ENCODE measurements at regions not wholly inside any gene's neighbourhood (a gene's known extent, or its start where the extent isn't known, plus 50 kb on each side); places are given as distances from the start of the nearest gene placed in this dataset.
A peak's percentile ranks its signal among the peaks of the same experiment; 100 is the strongest.
"Not testable (repeated sequence)": the region's sequence is repeated elsewhere in the genome, so short reads cannot be mapped to it uniquely, and the experiment has no call there.

DNA sequence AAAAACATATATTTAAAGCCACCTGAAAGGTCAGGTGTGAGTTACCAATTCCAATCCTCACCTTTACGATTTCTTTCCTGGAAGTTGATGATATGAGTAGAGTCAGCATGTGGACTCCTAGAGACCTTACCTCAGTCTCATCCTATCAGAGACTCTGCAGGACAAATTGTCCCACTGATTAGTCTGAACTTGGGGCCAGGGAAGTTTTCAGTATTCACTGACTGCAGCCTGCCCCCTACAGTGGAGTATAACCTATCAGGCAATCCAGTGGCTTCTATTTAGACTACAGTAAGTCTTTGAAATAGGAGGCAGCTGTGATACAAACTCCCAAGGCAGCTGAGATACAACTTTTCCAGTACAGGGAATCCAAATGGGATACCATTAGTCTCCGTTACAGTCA, 449.4 kb upstream of the CDH10 start:
- DNase-seq, result no peak
- in situ Hi-C loops (cut with MboI; ENCODE audit: low pct_unique_long_range_greater_than_20kb, low sequenced_read_pairs), result no loop called here

- in situ Hi-C loops (cut with MboI; ENCODE audit: low pct_unique_long_range_greater_than_20kb, low sequenced_read_pairs), result no loop called here
- no peak for DNase-seq
Measured at GRCh38 chr5:25091921-25092320, 447.1 kb upstream of the CDH10 start.

- in situ Hi-C loops (cut with MboI; ENCODE audit: low pct_unique_long_range_greater_than_20kb, low sequenced_read_pairs), result no loop called here
- DNase-seq, result no peak
Measured at GRCh38 chr5:25090854-25091253, 446.1 kb upstream of the CDH10 start.

DNA sequence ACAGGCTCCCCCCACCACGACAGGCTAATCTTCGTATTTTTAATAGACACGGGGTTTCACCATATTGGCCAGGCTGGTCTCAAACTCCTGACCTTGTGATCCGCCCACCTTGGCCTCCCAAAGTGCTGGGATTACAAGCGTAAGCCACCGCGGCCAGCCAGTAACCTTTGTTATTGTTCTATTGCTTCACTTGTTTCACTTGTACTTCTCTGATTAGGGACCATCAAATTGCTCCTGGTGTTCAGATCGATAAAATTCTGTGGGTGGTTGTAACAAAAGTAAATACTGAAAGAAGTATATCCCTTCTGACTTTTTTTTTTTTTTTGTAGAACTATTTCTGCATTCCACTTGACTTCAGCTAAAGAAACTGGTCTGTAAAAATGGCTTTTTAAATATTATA, 445.5 kb upstream of the CDH10 start:
- in situ Hi-C loops (cut with MboI; ENCODE audit: low pct_unique_long_range_greater_than_20kb, low sequenced_read_pairs), result no loop called here

DNA sequence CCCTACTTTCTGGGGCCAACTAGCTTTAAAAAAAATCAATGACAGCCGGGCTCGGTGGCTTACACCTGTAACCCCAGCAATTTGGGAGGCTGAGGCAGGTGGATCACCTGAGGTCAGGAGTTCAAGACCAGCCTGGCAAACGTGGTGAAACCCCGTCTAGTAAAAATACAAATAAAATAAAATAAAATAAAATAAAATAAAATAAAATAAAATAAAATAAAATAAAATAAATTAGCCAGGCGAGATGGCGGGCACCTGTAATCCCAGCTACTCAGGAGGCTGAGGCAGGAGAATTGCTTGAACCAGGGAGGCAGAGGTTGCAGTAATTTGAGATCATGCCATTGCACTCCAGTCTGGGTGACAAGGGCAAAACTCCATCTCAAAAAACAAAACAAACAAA, 443.9 kb upstream of the CDH10 start:
- DNase-seq; in situ Hi-C loops (cut with MboI; ENCODE audit: low pct_unique_long_range_greater_than_20kb, low sequenced_read_pairs): not testable (repeated sequence)

More for the DNA sequence above, 445.5 kb upstream of the CDH10 start:
- no peak for DNase-seq

DNA sequence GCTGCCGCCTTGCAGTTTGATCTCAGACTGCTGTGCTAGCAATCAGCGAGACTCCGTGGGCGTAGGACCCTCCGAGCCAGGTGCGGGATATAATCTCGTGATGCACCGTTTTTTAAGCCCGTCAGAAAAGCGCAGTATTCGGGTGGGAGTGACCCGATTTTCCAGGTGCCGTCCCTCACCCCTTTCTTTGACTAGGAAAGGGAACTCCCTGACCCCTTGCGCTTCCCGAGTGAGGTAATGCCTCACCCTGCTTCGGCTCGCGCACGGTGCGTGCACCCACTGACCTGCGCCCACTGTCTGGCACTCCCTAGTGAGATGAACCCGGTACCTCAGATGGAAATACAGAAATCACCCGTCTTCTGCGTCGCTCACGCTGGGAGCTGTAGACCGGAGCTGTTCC, 438.5 kb upstream of the CDH10 start:
- in situ Hi-C loops (cut with MboI; ENCODE audit: low pct_unique_long_range_greater_than_20kb, low sequenced_read_pairs); DNase-seq: not testable (repeated sequence)

DNA sequence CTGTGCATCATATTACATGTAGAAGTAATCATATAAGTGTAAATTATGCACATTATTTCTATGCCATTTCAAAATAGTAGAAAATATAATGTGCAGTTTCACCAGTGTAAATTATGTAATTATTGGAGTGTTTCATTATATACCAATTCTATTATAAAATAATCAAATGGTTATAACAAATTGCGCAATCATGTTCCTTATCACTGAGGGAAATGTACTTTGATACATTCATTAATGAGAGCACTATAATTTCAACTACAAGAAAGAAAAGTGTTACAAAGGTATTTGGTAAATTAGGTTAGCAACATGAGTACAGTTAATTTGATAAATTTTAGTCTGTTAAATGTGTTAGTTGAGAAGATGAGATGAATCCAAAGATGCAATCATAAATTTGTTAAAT, 421.5 kb upstream of the CDH10 start:
- in situ Hi-C loops (cut with MboI; ENCODE audit: low pct_unique_long_range_greater_than_20kb, low sequenced_read_pairs), result no loop called here
- no peak for DNase-seq

DNA sequence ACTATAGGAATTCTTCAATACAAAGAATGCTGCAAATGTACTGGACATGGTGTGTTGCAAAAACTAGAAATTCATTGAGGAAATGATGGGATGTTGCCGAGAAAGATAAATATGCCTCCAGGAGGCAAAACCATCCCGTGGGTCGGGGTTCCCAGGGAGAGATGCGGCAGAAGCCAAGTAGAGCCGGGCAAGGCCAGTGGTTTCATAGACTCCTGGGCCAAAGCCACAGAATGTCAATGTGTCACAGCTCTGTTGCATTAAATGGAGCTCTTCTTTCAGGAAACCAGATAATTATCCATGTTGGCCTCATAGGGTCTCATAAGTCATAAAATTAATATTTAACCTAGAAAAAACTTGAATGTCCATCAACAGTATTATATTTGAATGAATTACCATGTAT, 419.5 kb upstream of the CDH10 start:
- in situ Hi-C loops (cut with MboI; ENCODE audit: low pct_unique_long_range_greater_than_20kb, low sequenced_read_pairs), result no loop called here
- no peak for DNase-seq

GRCh38 chr5:25060575-25060974, 415.8 kb upstream of the CDH10 start:
- DNase-seq, result no peak
- in situ Hi-C loops (cut with MboI; ENCODE audit: low pct_unique_long_range_greater_than_20kb, low sequenced_read_pairs), result no loop called here

- in situ Hi-C loops (cut with MboI; ENCODE audit: low pct_unique_long_range_greater_than_20kb, low sequenced_read_pairs), result no loop called here
- no peak for DNase-seq
Measured at GRCh38 chr5:25056836-25057235, 412.1 kb upstream of the CDH10 start.

GRCh38 chr5:25033658-25034057, 388.9 kb upstream of the CDH10 start:
- DNase-seq, result no peak
- in situ Hi-C loops (cut with MboI; ENCODE audit: low pct_unique_long_range_greater_than_20kb, low sequenced_read_pairs), result no loop called here

DNA sequence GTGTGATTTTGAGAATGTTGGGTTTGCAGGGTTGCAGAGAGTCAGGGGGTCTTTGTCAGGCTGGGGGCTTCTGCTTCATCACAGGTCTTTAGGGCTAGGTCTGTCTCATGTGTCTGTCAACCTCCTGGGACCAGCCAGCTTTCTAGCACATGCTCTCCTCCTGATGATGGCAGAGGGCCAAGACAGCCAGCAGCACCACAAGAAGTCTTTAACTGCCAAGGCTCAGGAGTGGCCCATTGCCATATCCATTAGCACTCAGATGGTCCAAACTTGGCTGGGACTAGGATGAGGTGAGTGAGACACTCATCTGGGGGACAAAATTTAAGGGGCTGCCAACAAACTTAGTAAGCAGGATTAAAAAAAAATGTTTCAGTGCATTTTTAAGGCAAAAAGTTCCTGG, 384.2 kb upstream of the CDH10 start:
- no peak for DNase-seq
- in situ Hi-C loops (cut with MboI; ENCODE audit: low pct_unique_long_range_greater_than_20kb, low sequenced_read_pairs), result no loop called here

DNA sequence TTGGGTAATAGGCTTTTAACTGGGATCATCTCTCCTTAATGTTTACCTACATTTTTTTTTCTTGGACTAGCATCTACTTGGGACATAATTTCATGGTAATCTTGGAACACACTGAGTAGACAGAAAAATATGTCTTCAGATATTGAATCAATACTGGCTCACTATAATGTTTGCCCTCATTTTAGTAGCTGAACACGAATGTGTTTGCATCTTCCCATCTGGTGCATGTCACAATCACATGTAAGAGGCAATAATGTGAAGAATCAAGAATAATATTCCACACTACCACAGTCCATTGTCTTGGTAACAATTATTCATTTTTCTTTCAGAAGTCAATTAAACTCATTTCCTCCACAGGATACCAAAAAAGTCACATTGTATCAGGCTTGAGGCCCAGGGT, 382.7 kb upstream of the CDH10 start:
- no peak for DNase-seq
- in situ Hi-C loops (cut with MboI; ENCODE audit: low pct_unique_long_range_greater_than_20kb, low sequenced_read_pairs), result no loop called here

- DNase-seq, result no peak
- in situ Hi-C loops (cut with MboI; ENCODE audit: low pct_unique_long_range_greater_than_20kb, low sequenced_read_pairs), result no loop called here
Measured at GRCh38 chr5:25027061-25027460, 382.3 kb upstream of the CDH10 start.

- no peak for DNase-seq
- in situ Hi-C loops (cut with MboI; ENCODE audit: low pct_unique_long_range_greater_than_20kb, low sequenced_read_pairs), result no loop called here
Measured at GRCh38 chr5:25025831-25026230, 381.1 kb upstream of the CDH10 start.

- in situ Hi-C loops (cut with MboI; ENCODE audit: low pct_unique_long_range_greater_than_20kb, low sequenced_read_pairs), result no loop called here
- no peak for DNase-seq
Measured at GRCh38 chr5:25020454-25020853, 375.7 kb upstream of the CDH10 start.

- no peak for DNase-seq
- in situ Hi-C loops (cut with MboI; ENCODE audit: low pct_unique_long_range_greater_than_20kb, low sequenced_read_pairs), result no loop called here
Measured at GRCh38 chr5:25009063-25009462, 364.3 kb upstream of the CDH10 start.

GRCh38 chr5:25006734-25007133, 362.0 kb upstream of the CDH10 start:
- in situ Hi-C loops (cut with MboI; ENCODE audit: low pct_unique_long_range_greater_than_20kb, low sequenced_read_pairs), result no loop called here
- peak; percentile 40 for DNase-seq

GRCh38 chr5:25006237-25006636, 361.5 kb upstream of the CDH10 start:
- no peak for DNase-seq
- in situ Hi-C loops (cut with MboI; ENCODE audit: low pct_unique_long_range_greater_than_20kb, low sequenced_read_pairs), result no loop called here

GRCh38 chr5:25005431-25005830, 360.7 kb upstream of the CDH10 start:
- in situ Hi-C loops (cut with MboI; ENCODE audit: low pct_unique_long_range_greater_than_20kb, low sequenced_read_pairs), result no loop called here
- no peak for DNase-seq

DNA sequence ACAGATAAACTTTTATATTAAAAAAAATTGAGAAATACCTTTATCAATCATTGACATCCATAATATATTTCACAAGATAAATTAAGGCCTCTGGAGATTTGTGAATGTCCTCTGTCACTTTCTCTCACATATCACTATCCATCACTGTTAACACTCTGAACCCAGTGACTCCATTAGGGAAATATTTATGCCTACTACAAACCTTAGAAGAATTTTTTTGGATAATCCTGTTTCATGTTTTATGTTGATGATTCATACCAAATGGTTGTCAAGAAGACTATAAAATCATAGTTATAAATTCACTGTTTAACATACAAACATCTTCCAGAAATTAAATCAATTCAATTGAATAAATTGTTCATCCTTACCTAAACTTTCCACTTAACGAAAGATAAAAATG, 357.6 kb upstream of the CDH10 start:
- DNase-seq, result no peak
- in situ Hi-C loops (cut with MboI; ENCODE audit: low pct_unique_long_range_greater_than_20kb, low sequenced_read_pairs), result no loop called here

GRCh38 chr5:24999732-25000131, 355.0 kb upstream of the CDH10 start:
- in situ Hi-C loops (cut with MboI; ENCODE audit: low pct_unique_long_range_greater_than_20kb, low sequenced_read_pairs), result no loop called here
- no peak for DNase-seq

Measured in KBM-7 (cell line).